Fibroblast of lung (primary cell): ENCODE measurements at regions not wholly inside any gene's neighbourhood (a gene's known extent, or its start where the extent isn't known, plus 50 kb on each side); places are given as distances from the start of the nearest gene placed in this dataset.
A peak's percentile ranks its signal among the peaks of the same experiment; 100 is the strongest.

Experiments
- DNase-seq, 2 donors: peaks; one replicate each; pipeline versions ENCODE4 v3.0.0 to v3.0.0-alpha.2; 2010; ENCODE audit warnings: low read depth in 2 of 2
- H2AFZ ChIP-seq: 2 replicates; pipeline ENCODE4 v1.5.1; 2012; ENCODE audit warnings: low read length, control low read depth, inconsistent platforms
- H3K27ac ChIP-seq: 2 replicates; pipeline ENCODE4 v1.5.1; 2011; ENCODE audit warnings: low read length, control low read depth; ENCODE audit not compliant: insufficient read depth
- H3K27me3 ChIP-seq: 2 replicates; pipeline ENCODE4 v1.5.1; 2011; ENCODE audit warnings: mild to moderate bottlenecking, low read length; ENCODE audit not compliant: control insufficient read depth, insufficient read depth
- H3K36me3 ChIP-seq: 2 replicates; pipeline ENCODE4 v1.5.1; 2011; ENCODE audit warnings: low read length; ENCODE audit not compliant: control insufficient read depth, insufficient read depth
- H3K4me1 ChIP-seq: 2 replicates; pipeline ENCODE4 v1.5.1; 2011; ENCODE audit warnings: low read length; ENCODE audit not compliant: control insufficient read depth, insufficient read depth; ENCODE audit errors: extremely low read depth
- H3K4me2 ChIP-seq: 2 replicates; pipeline ENCODE4 v1.5.1; 2011; ENCODE audit warnings: low read length, control low read depth; ENCODE audit not compliant: insufficient read depth; ENCODE audit errors: extremely low read depth
- H3K4me3 ChIP-seq, 4 experiments: fragments of 200-600 bp in 1 of 4; sonication (generic) in 1 of 4; replicated peaks in 1 of 4; 2 replicates each; pipeline ENCODE4 v1.5.1; 2011 to 2016; ENCODE audit warnings: low read length in 4 of 4, low read depth in 3 of 4, mild to moderate bottlenecking in 3 of 4, control low read depth in 2 of 4, inconsistent platforms in 1 of 4, mixed read lengths in 1 of 4; ENCODE audit not compliant: insufficient read depth in 1 of 4; ENCODE audit errors: control extremely low read depth in 1 of 4
- H3K79me2 ChIP-seq: 2 replicates; pipeline ENCODE4 v1.5.1; 2012; ENCODE audit warnings: mild to moderate bottlenecking, low read length, inconsistent platforms; ENCODE audit not compliant: control insufficient read depth, insufficient read depth
- H3K9ac ChIP-seq: 2 replicates; pipeline ENCODE4 v1.5.1; 2011; ENCODE audit warnings: mild to moderate bottlenecking, low read length, control low read depth; ENCODE audit not compliant: insufficient read depth
- H3K9me3 ChIP-seq: 2 replicates; pipeline ENCODE4 v1.5.1; 2012; ENCODE audit warnings: low read depth, low read length; ENCODE audit not compliant: control insufficient read depth, insufficient read depth
- H4K20me1 ChIP-seq: 2 replicates; pipeline ENCODE4 v1.5.1; 2011; ENCODE audit warnings: low read length; ENCODE audit not compliant: control insufficient read depth, insufficient read depth; ENCODE audit errors: extremely low read depth
- EZH2 ChIP-seq: IDR thresholded peaks from 2 replicates; pipeline ENCODE4 v1.5.1; 2012; ENCODE audit warnings: low read length, control low read depth, mild to moderate bottlenecking; ENCODE audit errors: missing control alignments
- TF ChIP-seq, protein P1 (sequence below), 2 donors: IDR thresholded peaks in 1 of 2; conservative IDR thresholded peaks in 1 of 2; 1 replicate in 1 of 2; 2 replicates in 1 of 2; pipeline ENCODE4 v1.5.1; 2011 to 2012; ENCODE audit warnings: low read length in 2 of 2, control low read depth in 1 of 2, inconsistent platforms in 1 of 2, low read depth in 1 of 2, mild to moderate bottlenecking in 1 of 2

DNA sequence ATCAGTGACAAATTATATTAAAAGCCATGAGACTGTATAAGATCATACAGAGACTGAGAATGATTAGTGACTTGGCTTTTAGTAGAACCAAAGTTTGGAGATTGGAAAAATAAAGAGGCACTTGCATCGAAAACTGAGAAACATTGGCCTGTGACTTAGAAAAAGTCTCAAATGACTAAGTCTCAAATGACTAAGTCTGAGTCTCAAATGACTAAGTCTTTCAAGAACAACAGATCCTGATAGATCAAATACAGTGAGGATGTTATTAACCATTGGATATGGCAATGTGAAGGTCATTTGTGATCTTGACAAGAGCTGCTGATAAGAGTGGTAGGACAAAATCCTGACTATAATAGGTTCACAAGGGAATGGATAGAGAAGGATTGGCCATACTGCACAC lies 135.5 kb upstream of the FANCL start:
- no peak for TF ChIP-seq EZH2
- TF ChIP-seq, protein P1, sequence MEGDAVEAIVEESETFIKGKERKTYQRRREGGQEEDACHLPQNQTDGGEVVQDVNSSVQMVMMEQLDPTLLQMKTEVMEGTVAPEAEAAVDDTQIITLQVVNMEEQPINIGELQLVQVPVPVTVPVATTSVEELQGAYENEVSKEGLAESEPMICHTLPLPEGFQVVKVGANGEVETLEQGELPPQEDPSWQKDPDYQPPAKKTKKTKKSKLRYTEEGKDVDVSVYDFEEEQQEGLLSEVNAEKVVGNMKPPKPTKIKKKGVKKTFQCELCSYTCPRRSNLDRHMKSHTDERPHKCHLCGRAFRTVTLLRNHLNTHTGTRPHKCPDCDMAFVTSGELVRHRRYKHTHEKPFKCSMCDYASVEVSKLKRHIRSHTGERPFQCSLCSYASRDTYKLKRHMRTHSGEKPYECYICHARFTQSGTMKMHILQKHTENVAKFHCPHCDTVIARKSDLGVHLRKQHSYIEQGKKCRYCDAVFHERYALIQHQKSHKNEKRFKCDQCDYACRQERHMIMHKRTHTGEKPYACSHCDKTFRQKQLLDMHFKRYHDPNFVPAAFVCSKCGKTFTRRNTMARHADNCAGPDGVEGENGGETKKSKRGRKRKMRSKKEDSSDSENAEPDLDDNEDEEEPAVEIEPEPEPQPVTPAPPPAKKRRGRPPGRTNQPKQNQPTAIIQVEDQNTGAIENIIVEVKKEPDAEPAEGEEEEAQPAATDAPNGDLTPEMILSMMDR (conservative IDR thresholded peaks at IDR 0.05 in 1 of 2, IDR thresholded peaks at IDR 0.05 in 1 of 2; ENCODE audit: low read depth in 1 of 2, low read length in 2 of 2), result no peak
- Histone ChIP-seq H3K4me3 (no peak overlapping the region), H3K27me3 (no peaks in the 10 kb centered on the region)

DNA sequence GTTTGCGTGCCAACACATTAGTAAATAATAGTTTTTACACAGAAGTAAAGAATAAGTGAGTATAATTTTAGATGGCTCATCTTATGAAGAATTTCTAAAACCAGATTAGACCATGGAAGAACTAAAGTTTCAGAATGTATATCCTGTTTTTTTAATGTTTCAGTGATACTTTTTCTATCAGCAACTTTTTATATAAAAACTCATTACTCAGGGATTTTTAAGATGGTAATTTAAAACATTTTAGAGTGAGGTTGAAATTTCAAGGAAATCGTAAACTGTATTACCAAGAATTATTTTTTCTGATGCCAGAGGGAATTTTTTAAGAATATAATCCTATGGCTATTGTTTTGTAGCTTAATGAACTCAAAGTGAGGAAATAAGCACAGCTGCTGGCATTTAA lies 128.5 kb upstream of the FANCL start:
- no peak overlapping the region for H3K4me3 ChIP-seq
- no peaks in the 10 kb centered on the region for H3K36me3 ChIP-seq
- H3K27ac ChIP-seq, result no peak overlapping the region
- no peaks in the 10 kb centered on the region for H3K27me3 ChIP-seq
- no peaks in the 10 kb centered on the region for H3K9me3 ChIP-seq
- no peaks in the 10 kb centered on the region for H3K79me2 ChIP-seq
- TF ChIP-seq, protein P1 (conservative IDR thresholded peaks at IDR 0.05 in 1 of 2, IDR thresholded peaks at IDR 0.05 in 1 of 2; ENCODE audit: low read depth in 1 of 2, low read length in 2 of 2), result no peak
- TF ChIP-seq EZH2, result no peak
- H2AFZ ChIP-seq, result no peak overlapping the region
- no peak overlapping the region for H3K4me2 ChIP-seq
- no peaks in the 10 kb centered on the region for H4K20me1 ChIP-seq
- H3K4me1 ChIP-seq, result no peaks in the 10 kb centered on the region
- no peak for DNase-seq
- H3K9ac ChIP-seq, result no peak overlapping the region

More for the DNA sequence above, 135.5 kb upstream of the FANCL start:
- no peak overlapping the region for H3K27ac ChIP-seq
- H3K79me2 ChIP-seq, result no peaks in the 10 kb centered on the region
- H3K4me2 ChIP-seq, result no peak overlapping the region
- H3K36me3 ChIP-seq, result no peaks in the 10 kb centered on the region
- H4K20me1 ChIP-seq, result no peaks in the 10 kb centered on the region
- no peak overlapping the region for H2AFZ ChIP-seq
- DNase-seq, result peak in 1 of 2 donors; percentile 2
- H3K9ac ChIP-seq, result no peak overlapping the region
- H3K4me1 ChIP-seq, result no peaks in the 10 kb centered on the region
- no peaks in the 10 kb centered on the region for H3K9me3 ChIP-seq

DNA sequence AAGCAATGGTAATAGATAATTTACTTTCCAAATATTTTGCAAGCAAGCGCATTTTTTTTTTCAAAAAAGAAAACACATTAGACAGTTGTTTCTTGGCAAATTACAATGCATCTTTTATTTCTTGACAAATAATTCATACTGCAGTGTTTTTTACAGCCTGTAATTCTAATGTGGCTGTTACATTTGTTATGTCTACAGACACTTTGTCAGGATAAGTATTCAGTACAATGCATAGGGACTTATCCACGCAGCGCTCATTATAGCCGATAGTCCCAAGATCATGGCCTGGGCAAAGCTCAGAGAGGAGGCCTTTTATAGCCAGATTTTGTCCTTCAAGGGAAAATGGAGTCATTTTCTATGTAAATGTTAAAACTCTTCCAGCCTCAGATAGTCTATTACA lies 123.0 kb upstream of the FANCL start:
- Histone ChIP-seq H4K20me1 (no peaks in the 10 kb centered on the region), H3K4me1 (no peaks in the 10 kb centered on the region), H3K9ac (no peak overlapping the region), H3K9me3 (no peaks in the 10 kb centered on the region), H3K27ac (no peak overlapping the region), H3K79me2 (no peaks in the 10 kb centered on the region), H3K36me3 (no peaks in the 10 kb centered on the region), H2AFZ (no peak overlapping the region), H3K4me3 (no peak overlapping the region), H3K4me2 (no peak overlapping the region), H3K27me3 (no peaks in the 10 kb centered on the region)
- DNase-seq, result no peak
- TF ChIP-seq, protein P1 (conservative IDR thresholded peaks at IDR 0.05 in 1 of 2, IDR thresholded peaks at IDR 0.05 in 1 of 2; ENCODE audit: low read depth in 1 of 2, low read length in 2 of 2), result no peak
- TF ChIP-seq EZH2, result no peak
